Stimulated activated naive CD4-positive, alpha-beta T cell (primary cell): ENCODE measurements at regions not wholly inside any gene's neighbourhood (a gene's known extent, or its start where the extent isn't known, plus 50 kb on each side); places are given as distances from the start of the nearest gene placed in this dataset.
A peak's percentile ranks its signal among the peaks of the same experiment; 100 is the strongest.
"Not testable (repeated sequence)": the region's sequence is repeated elsewhere in the genome, so short reads cannot be mapped to it uniquely, and the experiment has no call there.

Experiments used
- DNase-seq, 6 experiments: peaks; one replicate each; lab custom pipeline; 2025; lab: John Stamatoyannopoulos, UW

DNA sequence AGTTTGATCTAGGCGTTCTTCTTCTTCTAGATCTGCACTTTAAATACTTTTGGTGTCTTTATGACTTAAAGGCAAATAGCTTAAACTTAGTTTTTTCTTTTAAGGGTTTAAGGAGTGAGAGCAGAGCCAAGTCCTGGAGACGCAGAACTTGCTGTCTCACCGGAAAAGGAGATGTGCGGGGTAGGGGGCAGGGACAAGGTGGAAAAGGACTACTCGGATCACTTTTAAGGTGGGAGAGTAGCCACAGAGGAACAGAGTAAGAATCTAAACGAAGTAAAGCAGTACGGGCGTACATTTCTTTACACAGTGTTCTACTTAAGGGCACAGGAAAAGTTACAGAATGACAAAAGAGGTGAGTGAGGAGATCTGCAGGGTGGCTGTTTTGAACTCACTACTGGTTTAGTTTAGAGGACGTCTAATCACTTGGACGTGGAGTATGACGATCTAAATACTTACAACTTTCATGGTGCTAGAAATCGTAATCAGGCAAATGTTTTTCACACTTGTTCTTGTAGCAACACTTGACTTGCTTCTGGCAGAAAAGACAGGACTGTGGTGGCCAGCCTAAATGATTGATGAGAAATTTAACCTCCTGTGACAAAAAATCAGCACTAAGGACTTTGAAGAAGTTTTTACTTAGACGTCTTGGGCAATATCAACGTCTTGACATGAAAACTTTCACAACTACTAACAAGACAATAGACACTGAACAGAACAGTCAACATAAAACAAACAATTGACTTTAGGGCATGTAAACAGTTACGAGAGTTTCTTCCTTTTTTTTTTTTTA, 127.0 kb downstream of the ART5 start:
- DNase-seq: not testable (repeated sequence)

DNA sequence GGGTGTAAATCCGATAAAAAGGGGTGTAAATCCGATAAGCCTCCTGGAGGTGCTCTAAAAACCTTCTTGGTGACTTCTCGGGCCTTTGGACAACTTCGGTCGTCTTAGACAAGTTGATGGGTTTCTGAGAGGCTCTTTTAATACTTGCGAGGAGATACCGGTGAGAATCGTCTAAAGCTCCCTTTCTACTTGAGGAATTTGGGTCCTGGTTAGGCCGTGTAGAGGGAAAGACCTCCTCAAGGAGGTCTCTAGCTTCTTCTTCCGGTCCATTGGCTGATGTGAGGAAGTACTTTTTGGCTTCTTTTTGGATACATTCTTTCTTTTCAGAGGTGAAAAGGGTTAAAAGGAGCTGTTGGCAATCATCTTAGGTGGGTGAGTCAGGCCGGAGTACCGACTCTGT, 128.5 kb downstream of the ART5 start:
- DNase-seq: not testable (repeated sequence)

DNA sequence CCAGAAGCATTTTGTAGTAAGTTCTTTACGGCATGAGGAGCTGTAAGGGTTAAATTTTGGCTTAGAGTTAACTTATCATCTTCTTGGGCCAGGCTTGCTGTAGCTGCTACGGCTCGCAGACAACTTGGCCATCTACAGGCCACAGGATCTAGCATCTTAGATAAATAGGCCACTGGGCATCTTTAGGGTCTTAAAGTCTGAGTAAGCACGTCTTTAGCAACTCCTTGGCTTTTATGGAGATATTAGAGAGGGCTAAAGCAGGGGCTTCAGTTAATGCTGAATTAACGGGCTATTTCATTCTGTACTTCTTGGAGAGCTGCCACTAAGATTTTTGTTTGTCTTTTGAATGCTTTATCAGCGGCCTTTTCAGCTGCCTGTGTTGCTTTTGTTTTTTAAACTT, 129.0 kb downstream of the ART5 start:
- not testable (repeated sequence) for DNase-seq

GRCh38 chr11:3512133-3512703, 129.6 kb downstream of the ART5 start:
- peak; percentile 6 to 59 (median 32) for DNase-seq

- not testable (repeated sequence) for DNase-seq
Measured at GRCh38 chr11:3511416-3512132, 130.2 kb downstream of the ART5 start.

- not testable (repeated sequence) for DNase-seq
Measured at GRCh38 chr11:3509563-3509962, 130.6 kb upstream of the ZNF195 start.

DNA sequence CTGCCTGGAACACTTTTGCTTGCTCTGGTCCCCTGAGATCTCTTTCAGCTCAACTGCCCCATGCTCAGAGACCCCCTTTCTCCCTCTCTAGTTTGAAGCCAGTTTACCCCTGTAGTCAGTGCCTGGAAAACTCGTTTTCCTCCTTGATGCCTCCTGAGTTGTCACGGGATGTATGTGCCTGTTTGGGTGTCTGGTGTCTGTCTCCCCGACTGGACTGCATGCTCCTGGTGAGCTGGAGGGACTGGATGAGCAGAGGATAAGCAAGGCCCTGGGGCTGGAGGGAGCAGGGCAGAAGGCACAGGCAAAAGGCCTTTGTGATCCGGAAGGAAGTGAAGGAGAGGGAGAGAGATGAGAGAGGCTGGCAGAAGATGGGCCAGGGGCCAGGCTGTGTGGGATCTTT, 120.3 kb upstream of the ZNF195 start:
- not testable (repeated sequence) for DNase-seq

DNA sequence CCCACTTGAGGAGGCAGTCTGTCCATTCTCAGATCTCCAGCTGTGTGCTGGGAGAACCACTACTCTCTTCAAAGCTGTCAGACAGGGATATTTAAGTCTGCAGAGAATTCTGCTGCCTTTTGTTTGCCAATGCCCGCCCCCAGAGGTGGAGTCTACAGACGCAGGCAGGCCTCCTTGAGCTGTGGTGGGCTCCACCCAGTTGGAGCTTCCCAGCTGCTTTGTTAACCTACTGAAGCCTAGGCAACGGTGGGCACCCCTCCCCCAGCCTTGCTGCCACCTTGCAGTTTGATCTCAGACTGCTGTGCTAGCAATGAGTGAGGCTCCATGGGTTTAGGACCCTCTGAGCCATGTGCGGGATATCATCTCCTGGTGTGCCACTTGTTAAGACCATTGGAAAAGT, 119.4 kb upstream of the ZNF195 start:
- peak in 1 of 6 experiments; percentile 18 for DNase-seq

DNA sequence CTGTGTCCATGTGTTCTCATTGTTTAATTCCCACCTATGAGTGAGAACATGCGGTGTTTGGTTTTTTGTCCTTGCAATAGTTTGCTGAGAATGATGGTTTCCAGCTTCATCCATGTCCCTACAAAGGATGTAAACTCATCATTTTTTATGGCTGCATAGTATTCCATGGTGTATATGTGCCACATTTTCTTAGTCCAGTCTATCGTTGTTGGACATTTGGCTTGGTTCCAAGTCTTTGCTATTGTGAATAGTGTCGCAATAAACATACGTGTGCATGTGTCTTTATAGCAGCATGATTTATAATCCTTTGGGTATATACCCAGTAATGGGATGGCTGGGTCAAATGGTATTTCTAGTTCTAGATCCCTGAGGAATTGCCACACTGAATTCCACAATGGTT, 114.2 kb upstream of the ZNF195 start:
- not testable (repeated sequence) for DNase-seq

GRCh38 chr11:3488003-3488402, 109.1 kb upstream of the ZNF195 start:
- DNase-seq: not testable (repeated sequence)

DNA sequence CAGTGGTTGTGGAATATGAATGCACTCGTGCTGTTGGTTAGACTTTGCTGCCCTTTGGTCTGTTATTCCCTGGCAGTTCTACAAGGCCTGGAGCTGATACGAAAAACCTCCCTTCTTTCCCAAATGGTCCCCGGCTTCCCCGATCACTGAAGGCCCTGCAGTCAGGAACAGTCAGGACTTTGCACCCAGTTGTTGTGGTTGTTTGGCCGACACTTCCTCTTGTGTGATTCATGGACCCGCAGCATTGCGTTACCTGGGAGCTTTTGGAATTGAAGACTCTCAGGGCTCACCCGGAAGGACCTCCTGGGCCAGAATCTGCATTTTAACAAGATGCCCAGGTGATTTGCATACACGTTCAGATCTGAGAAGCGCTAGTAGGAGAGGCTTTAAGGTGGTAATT, 106.8 kb upstream of the ZNF195 start:
- not testable (repeated sequence) for DNase-seq

- DNase-seq: not testable (repeated sequence)
Measured at GRCh38 chr11:3476937-3477885, 98.3 kb upstream of the ZNF195 start.

GRCh38 chr11:3476084-3476936, 97.4 kb upstream of the ZNF195 start:
- not testable (repeated sequence) for DNase-seq

- DNase-seq: not testable (repeated sequence)
Measured at GRCh38 chr11:3468963-3469362, 90.0 kb upstream of the ZNF195 start.

- DNase-seq: not testable (repeated sequence)
Measured at GRCh38 chr11:3467599-3467998, 88.7 kb upstream of the ZNF195 start.

- DNase-seq: not testable (repeated sequence)
Measured at GRCh38 chr11:3455666-3456065, 76.7 kb upstream of the ZNF195 start.

DNA sequence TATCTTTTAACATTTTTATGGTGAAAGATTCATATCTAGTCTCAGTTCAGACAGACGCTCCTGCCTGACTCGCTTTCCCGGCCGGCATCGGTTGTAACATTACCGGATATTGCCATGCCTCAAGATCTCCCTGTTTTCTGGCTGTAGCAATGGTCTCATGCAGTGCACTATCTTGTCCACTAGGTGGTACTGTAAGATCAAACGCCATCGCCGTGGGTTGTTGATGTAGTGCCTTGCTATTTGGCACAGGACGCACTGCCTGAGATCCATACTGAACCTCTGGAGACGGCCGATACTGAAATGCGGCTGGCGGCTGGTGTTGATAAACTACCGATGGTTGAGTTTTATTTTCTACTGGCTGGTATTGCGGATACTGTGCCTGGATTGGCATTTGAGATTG, 75.9 kb upstream of the ZNF195 start:
- peak; percentile 15 to 61 (median 30) for DNase-seq

DNA sequence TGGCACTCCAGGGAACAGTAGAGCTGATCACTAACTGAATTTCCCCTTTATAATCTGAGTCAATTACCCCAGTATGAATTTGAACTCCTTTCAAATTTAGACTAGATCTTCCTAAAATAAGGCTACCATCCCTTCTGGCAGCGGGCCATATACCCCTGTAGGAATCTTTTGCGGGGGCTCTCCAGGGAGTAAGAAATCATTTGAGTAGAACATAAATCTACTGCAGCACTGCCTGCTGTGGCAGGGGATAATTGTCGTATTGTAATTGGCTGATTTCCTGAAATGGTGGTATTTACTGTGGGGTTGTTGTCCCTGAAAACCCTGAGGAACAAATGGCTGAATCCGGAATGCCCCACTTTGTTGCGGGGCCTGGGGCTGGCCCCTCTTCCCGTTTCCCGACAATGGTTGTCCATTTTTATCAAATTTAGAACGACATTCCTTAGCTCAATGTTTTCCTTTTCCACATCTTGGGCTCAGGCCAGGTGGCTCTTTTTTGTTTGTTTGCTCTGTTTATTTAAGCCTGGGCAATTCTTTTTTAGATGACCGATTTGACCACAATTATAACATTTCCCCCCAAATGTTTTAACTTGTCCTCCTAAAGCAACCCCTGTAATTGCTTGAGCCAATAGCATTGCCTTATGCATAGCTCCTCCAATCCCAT, 74.8 kb upstream of the ZNF195 start:
- DNase-seq: not testable (repeated sequence)

- DNase-seq: not testable (repeated sequence)
Measured at GRCh38 chr11:3450822-3451221, 71.9 kb upstream of the ZNF195 start.

- not testable (repeated sequence) for DNase-seq
Measured at GRCh38 chr11:3445535-3445934, 66.6 kb upstream of the ZNF195 start.
